GM23338 (cell line): ENCODE measurements at regions not wholly inside any gene's neighbourhood (a gene's known extent, or its start where the extent isn't known, plus 50 kb on each side); places are given as distances from the start of the nearest gene placed in this dataset.

Source experiments
- ATAC-seq: fragments of 200-7000 bp; cut with Tn5 transposase; 3 replicates; pipeline ENCODE4 v1.9.1; 2020
- DNase-seq: peaks from one replicate; pipeline ENCODE4 v3.0.0-alpha.2; 2015; ENCODE audit warnings: low spot score
- H2AFZ ChIP-seq: fragments of 200-600 bp; sonication (generic); 2 replicates; pipeline ENCODE4 v1.8.0; 2016; ENCODE audit warnings: antibody characterized with exemption, mild to moderate bottlenecking, moderate library complexity
- H3F3A ChIP-seq: fragments of 200-600 bp; sonication (generic); replicated peaks from 2 replicates; pipeline ENCODE4 v1.8.0; 2017; ENCODE audit warnings: antibody characterized with exemption, mixed run types, low read depth
- H3K27ac ChIP-seq: fragments of 200-600 bp; sonication (generic); 2 replicates; pipeline ENCODE4 v1.6.1; 2016; ENCODE audit warnings: low read depth
- H3K27me3 ChIP-seq: fragments of 200-600 bp; sonication (generic); 2 replicates; pipeline ENCODE4 v1.8.0; 2016; ENCODE audit warnings: mild to moderate bottlenecking, mixed run types, moderate library complexity; ENCODE audit not compliant: insufficient read depth
- H3K36me3 ChIP-seq: fragments of 200-600 bp; sonication (generic); 2 replicates; pipeline ENCODE4 v1.8.0; 2016; ENCODE audit warnings: mild to moderate bottlenecking; ENCODE audit not compliant: insufficient read depth
- H3K4me1 ChIP-seq: fragments of 200-600 bp; sonication (generic); 2 replicates; pipeline ENCODE4 v1.8.0; 2016; ENCODE audit warnings: mild to moderate bottlenecking, moderate library complexity; ENCODE audit not compliant: insufficient read depth
- H3K4me2 ChIP-seq: fragments of 200-600 bp; sonication (generic); 2 replicates; pipeline ENCODE4 v1.7.1; 2017; ENCODE audit warnings: mixed run types
- H3K4me3 ChIP-seq: fragments of 200-600 bp; sonication (generic); 2 replicates; pipeline ENCODE4 v1.6.1; 2016; ENCODE audit warnings: mixed run types
- H3K79me2 ChIP-seq: fragments of 200-600 bp; sonication (generic); replicated peaks from 2 replicates; pipeline ENCODE4 v1.8.0; 2017; ENCODE audit warnings: mild to moderate bottlenecking; ENCODE audit not compliant: insufficient read depth
- H3K9me2 ChIP-seq: fragments of 200-600 bp; sonication (generic); 2 replicates; pipeline ENCODE4 v1.8.0; 2017; ENCODE audit not compliant: insufficient read depth
- H4K20me1 ChIP-seq: fragments of 200-600 bp; sonication (generic); replicated peaks from 2 replicates; pipeline ENCODE4 v1.8.0; 2017; ENCODE audit warnings: mild to moderate bottlenecking; ENCODE audit not compliant: insufficient read depth
- H3K27ac Mint-ChIP-seq: 2 replicates; pipeline ENCODE4 v1.8.0; 2020; ENCODE audit warnings: inconsistent platforms, mild to moderate bottlenecking, moderate library complexity, mixed read lengths
- H3K27me3 Mint-ChIP-seq: 3 replicates; pipeline ENCODE4 v1.8.0; 2022; ENCODE audit warnings: low read depth, mild to moderate bottlenecking, moderate library complexity, mixed read lengths, inconsistent platforms; ENCODE audit not compliant: insufficient read depth, poor library complexity
- H3K36me3 Mint-ChIP-seq: 3 replicates; pipeline ENCODE4 v1.8.0; 2021; ENCODE audit warnings: low read depth, mild to moderate bottlenecking, inconsistent platforms, moderate library complexity, mixed read lengths
- H3K4me1 Mint-ChIP-seq: 3 replicates; pipeline ENCODE4 v1.8.0; 2020; ENCODE audit warnings: mild to moderate bottlenecking, inconsistent platforms, mixed read lengths
- H3K4me3 Mint-ChIP-seq: 3 replicates; pipeline ENCODE4 v1.8.0; 2021; ENCODE audit warnings: moderate library complexity, mild to moderate bottlenecking, inconsistent platforms, mixed read lengths
- H3K9me3 Mint-ChIP-seq: 3 replicates; pipeline ENCODE4 v1.8.0; 2020; ENCODE audit warnings: moderate library complexity, mild to moderate bottlenecking, inconsistent platforms, mixed read lengths
- CREB1 ChIP-seq: fragments of 250-450 bp; sonication (Bioruptor Pico); IDR thresholded peaks from 2 replicates; pipeline ENCODE4 v1.5.0; 2020; ENCODE audit warnings: low read depth, mild to moderate bottlenecking, moderate library complexity
- CTCF ChIP-seq, 2 experiments: fragments of 200-600 bp in 1 of 2; sonication (generic) in 1 of 2; conservative IDR thresholded peaks; 2 replicates each; pipeline versions ENCODE4 v1.5.1 to v1.6.1; 2016 to 2017; ENCODE audit warnings: antibody characterized with exemption in 2 of 2, low read depth in 2 of 2, mild to moderate bottlenecking in 2 of 2, moderate library complexity in 1 of 2
- JUNB ChIP-seq: IDR thresholded peaks from one replicate; pipeline ENCODE4 v1.6.1; 2016; ENCODE audit warnings: antibody characterized with exemption; ENCODE audit not compliant: unreplicated experiment
- POLR2AphosphoS5 ChIP-seq: IDR thresholded peaks from 2 replicates; pipeline ENCODE4 v1.6.1; 2016; ENCODE audit warnings: antibody characterized with exemption, low read depth
- REST ChIP-seq: IDR thresholded peaks from one replicate; pipeline ENCODE4 v1.6.1; 2018; ENCODE audit warnings: antibody characterized with exemption; ENCODE audit not compliant: unreplicated experiment
- STAT1 ChIP-seq: IDR thresholded peaks from one replicate; pipeline ENCODE4 v1.6.1; 2016; ENCODE audit warnings: antibody characterized with exemption; ENCODE audit not compliant: unreplicated experiment
- ZNF114 ChIP-seq: fragments of 250-450 bp; sonication (Bioruptor Pico); IDR thresholded peaks from 2 replicates; pipeline ENCODE4 v1.5.0; 2020; ENCODE audit warnings: mild to moderate bottlenecking, moderate library complexity
- ZNF331 ChIP-seq: fragments of 250-450 bp; sonication (Bioruptor Pico); IDR thresholded peaks from 2 replicates; pipeline ENCODE4 v1.5.0; 2020; ENCODE audit warnings: low read depth, mild to moderate bottlenecking, moderate library complexity

DNA sequence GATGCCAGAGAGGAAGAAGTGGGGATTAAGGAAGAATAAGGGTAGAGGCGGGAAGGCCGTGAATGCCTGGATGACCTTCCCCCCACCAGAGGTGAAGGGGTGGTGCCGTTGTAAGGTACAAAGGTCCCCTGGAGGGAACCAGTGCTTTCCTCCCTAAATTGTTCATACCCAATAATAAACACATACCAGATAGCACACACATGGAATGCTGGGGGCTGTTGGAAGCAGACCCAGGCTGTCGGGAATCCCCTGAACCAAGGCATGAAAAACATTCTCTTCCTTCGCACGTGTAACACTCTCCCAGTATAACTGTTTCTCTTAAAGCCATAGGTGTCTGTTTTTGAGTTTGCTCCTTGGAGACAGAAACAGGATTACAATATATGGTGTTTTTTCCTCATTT is 107.1 kb upstream of the CTAGE1 start:
- no peak overlapping the region for H3K27ac ChIP-seq
- H3K4me1 ChIP-seq = no peaks in the 10 kb centered on the region

More for the DNA sequence above, 107.1 kb upstream of the CTAGE1 start:
- Histone ChIP-seq H3K9me2 (no peaks in the 10 kb centered on the region; the same call in none of the 2 replicates), H2AFZ (no peak overlapping the region), H3K27me3 (no peaks in the 10 kb centered on the region), H3K4me2 (no peak overlapping the region), H3K4me3 (no peak overlapping the region), H3K79me2 (no peaks in the 10 kb centered on the region), H4K20me1 (no peaks in the 10 kb centered on the region), H3F3A (no peaks in the 10 kb centered on the region), H3K36me3 (no peaks in the 10 kb centered on the region)
- Mint-ChIP-seq H3K4me1 (no peaks in the 10 kb centered on the region), H3K27me3 (peaks cover 2% of the 10 kb centered on the region), H3K9me3 (peaks cover 5% of the 10 kb centered on the region; the same call in 1 of the 3 replicates), H3K36me3 (0 out of 3 replicates have a peak, but pooled peaks cover 2% of the 10 kb centered on the region), H3K27ac (no peak overlapping the region), H3K4me3 (no peak overlapping the region)
- no peak for DNase-seq
- no peak for ATAC-seq
- no peak for TF ChIP-seq ZNF331 (CRISPR knock-in tag)
- no peak for TF ChIP-seq CTCF (conservative IDR thresholded peaks at IDR 0.05; ENCODE audit: low read depth in 2 of 2)
- no peak for TF ChIP-seq STAT1
- TF ChIP-seq REST = no peak
- no peak for TF ChIP-seq POLR2AphosphoS5
- no peak for TF ChIP-seq CREB1 (CRISPR knock-in tag)
- TF ChIP-seq ZNF114 = no peak
- TF ChIP-seq JUNB = no peak
